ENCODE measurements at regions not wholly inside any gene's neighbourhood (a gene's known extent, or its start where the extent isn't known, plus 50 kb on each side); places are given as distances from the start of the nearest gene placed in this dataset.

GRCh38 chr1:187949567-187949966, 1120.8 kb downstream of the PLA2G4A start:
- no peak overlapping the region for H3K4me3 Mint-ChIP-seq (ENCODE audit: unreplicated experiment)
- H3K27me3 Mint-ChIP-seq (ENCODE audit: low read depth), result no peaks in the 10 kb centered on the region
- H3K36me3 Mint-ChIP-seq (ENCODE audit: low read depth), result peaks cover 3% of the 10 kb centered on the region
- DNase-seq (ENCODE audit: low spot score), result no peak
- no peak for TF ChIP-seq CTCF (IDR thresholded peaks at IDR 0.05)
- H3K27ac Mint-ChIP-seq (ENCODE audit: unreplicated experiment), result no peak overlapping the region
- H3K4me1 Mint-ChIP-seq (ENCODE audit: low read depth), result no peaks in the 10 kb centered on the region
- H3K9me3 Mint-ChIP-seq (ENCODE audit: low read depth), result peaks cover 38% of the 10 kb centered on the region

- Mint-ChIP-seq H3K36me3 (ENCODE audit: low read depth) (peaks cover 1% of the 10 kb centered on the region), H3K27ac (ENCODE audit: unreplicated experiment) (no peak overlapping the region), H3K27me3 (ENCODE audit: low read depth) (no peaks in the 10 kb centered on the region), H3K9me3 (ENCODE audit: low read depth) (peaks cover 30% of the 10 kb centered on the region), H3K4me1 (ENCODE audit: low read depth) (no peaks in the 10 kb centered on the region), H3K4me3 (ENCODE audit: unreplicated experiment) (no peak overlapping the region)
- no peak for DNase-seq (ENCODE audit: low spot score)
- no peak for TF ChIP-seq CTCF (IDR thresholded peaks at IDR 0.05)
Observed at GRCh38 chr1:187951817-187952216, 1123.1 kb downstream of the PLA2G4A start.

- Mint-ChIP-seq H3K36me3 (ENCODE audit: low read depth) (peaks cover 1% of the 10 kb centered on the region), H3K4me3 (ENCODE audit: unreplicated experiment) (no peak overlapping the region), H3K27me3 (ENCODE audit: low read depth) (no peaks in the 10 kb centered on the region), H3K27ac (ENCODE audit: unreplicated experiment) (no peak overlapping the region), H3K4me1 (ENCODE audit: low read depth) (no peaks in the 10 kb centered on the region), H3K9me3 (ENCODE audit: low read depth) (peaks cover 26% of the 10 kb centered on the region)
- no peak for TF ChIP-seq CTCF (IDR thresholded peaks at IDR 0.05)
- no peak for DNase-seq (ENCODE audit: low spot score)
Observed at GRCh38 chr1:187952446-187952845, 1123.7 kb downstream of the PLA2G4A start.

GRCh38 chr1:187956975-187957374, 1128.2 kb downstream of the PLA2G4A start:
- TF ChIP-seq CTCF (IDR thresholded peaks at IDR 0.05), result no peak
- Mint-ChIP-seq H3K36me3 (ENCODE audit: low read depth) (no peaks in the 10 kb centered on the region), H3K9me3 (ENCODE audit: low read depth) (peaks cover 12% of the 10 kb centered on the region), H3K27ac (ENCODE audit: unreplicated experiment) (no peak overlapping the region), H3K4me1 (ENCODE audit: low read depth) (no peaks in the 10 kb centered on the region), H3K4me3 (ENCODE audit: unreplicated experiment) (no peak overlapping the region), H3K27me3 (ENCODE audit: low read depth) (peaks cover 5% of the 10 kb centered on the region)
- DNase-seq (ENCODE audit: low spot score), result no peak

GRCh38 chr1:187958207-187958606, 1129.5 kb downstream of the PLA2G4A start:
- Mint-ChIP-seq H3K4me1 (ENCODE audit: low read depth) (no peaks in the 10 kb centered on the region), H3K9me3 (ENCODE audit: low read depth) (peaks cover 2% of the 10 kb centered on the region), H3K36me3 (ENCODE audit: low read depth) (no peaks in the 10 kb centered on the region), H3K27me3 (ENCODE audit: low read depth) (peaks cover 5% of the 10 kb centered on the region), H3K27ac (ENCODE audit: unreplicated experiment) (no peak overlapping the region), H3K4me3 (ENCODE audit: unreplicated experiment) (no peak overlapping the region)
- no peak for TF ChIP-seq CTCF (IDR thresholded peaks at IDR 0.05)
- DNase-seq (ENCODE audit: low spot score), result no peak

Measured in chondrocyte (in vitro differentiated cells).